IMR-90 (cell line): ENCODE measurements at regions not wholly inside any gene's neighbourhood (a gene's known extent, or its start where the extent isn't known, plus 50 kb on each side); places are given as distances from the start of the nearest gene placed in this dataset.

Source experiments
- ATAC-seq: fragments of 200-7000 bp; cut with Tn5 transposase; 2 replicates; pipeline ENCODE4 v1.9.1; 2020; ENCODE audit warnings: low read depth, mild to moderate bottlenecking, moderate library complexity
- BruUV-seq: library from RNA; stranded (reverse); fragments of 400-500 nt; replicated peaks from 2 replicates; lab custom pipeline; 2021; lab: Mats Ljungman, UMichigan
- CTCF ChIA-PET: fragments of 300-600 bp; formaldehyde crosslinking; extraction: SDS; loops from one replicate; lab custom pipeline; 2021; ENCODE audit warnings: antibody characterized with exemption; lab: Yijun Ruan, JAX
- POLR2A ChIA-PET: fragments of 300-600 bp; sonication (Branson Sonifier 250); formaldehyde crosslinking; loops from one replicate; lab custom pipeline; 2022; ENCODE audit warnings: antibody characterized with exemption; ENCODE audit not compliant: unreplicated experiment; lab: Charles Lee
- DNase-seq: peaks from one replicate; pipeline ENCODE4 v3.0.0; 2013
- H2AFZ ChIP-seq: replicated peaks from 2 replicates; pipeline ENCODE3; 2013; ENCODE audit warnings: low read length, mild to moderate bottlenecking; ENCODE audit not compliant: poor library complexity
- H2AK5ac ChIP-seq: 2 replicates; pipeline ENCODE4 v1.6.1; 2013; ENCODE audit warnings: low read depth, low read length, inconsistent platforms
- H2AK9ac ChIP-seq: replicated peaks from 2 replicates; pipeline ENCODE3; 2013; ENCODE audit warnings: mild to moderate bottlenecking, low read depth, low read length, moderate library complexity; ENCODE audit not compliant: poor library complexity
- H2BK120ac ChIP-seq: 2 replicates; pipeline ENCODE4 v1.6.1; 2013; ENCODE audit warnings: low read depth, low read length, inconsistent platforms
- H2BK15ac ChIP-seq: 3 replicates; pipeline ENCODE4 v1.6.1; 2013; ENCODE audit warnings: low read depth, low read length, inconsistent platforms
- H2BK20ac ChIP-seq: 2 replicates; pipeline ENCODE4 v1.6.1; 2013; ENCODE audit warnings: low read depth, mild to moderate bottlenecking, inconsistent platforms, low read length, moderate library complexity
- H2BK5ac ChIP-seq: 2 replicates; pipeline ENCODE4 v1.6.1; 2013; ENCODE audit warnings: mild to moderate bottlenecking, low read depth, low read length, inconsistent platforms; ENCODE audit not compliant: poor library complexity, severe bottlenecking
- H3K14ac ChIP-seq: replicated peaks from 2 replicates; pipeline ENCODE4 v1.6.1; 2013; ENCODE audit warnings: low read depth, low read length, inconsistent platforms
- H3K18ac ChIP-seq: 2 replicates; pipeline ENCODE4 v1.6.1; 2013; ENCODE audit warnings: low read depth, low read length, control low read depth
- H3K23ac ChIP-seq: 2 replicates; pipeline ENCODE4 v1.6.1; 2013; ENCODE audit warnings: low read depth, low read length, inconsistent platforms
- H3K27ac ChIP-seq: 2 replicates; pipeline ENCODE4 v1.5.1; 2013; ENCODE audit warnings: mild to moderate bottlenecking, control low read depth, low read length; ENCODE audit not compliant: insufficient read depth
- H3K27me3 ChIP-seq: 2 replicates; pipeline ENCODE4 v1.6.1; 2013; ENCODE audit warnings: low read length; ENCODE audit not compliant: control insufficient read depth, insufficient read depth
- H3K36me3 ChIP-seq: 2 replicates; pipeline ENCODE4 v1.6.1; 2013; ENCODE audit warnings: low read length, mixed read lengths; ENCODE audit not compliant: control insufficient read depth, insufficient read depth
- H3K4ac ChIP-seq: 2 replicates; pipeline ENCODE4 v1.6.1; 2013; ENCODE audit warnings: low read depth, low read length, inconsistent platforms
- H3K4me1 ChIP-seq: 2 replicates; pipeline ENCODE4 v1.6.1; 2013; ENCODE audit warnings: low read length, mixed read lengths; ENCODE audit not compliant: control insufficient read depth, insufficient read depth
- H3K4me2 ChIP-seq: 2 replicates; pipeline ENCODE4 v1.6.1; 2013; ENCODE audit warnings: low read depth, mild to moderate bottlenecking, control low read depth, low read length, moderate library complexity
- H3K4me3 ChIP-seq: 2 replicates; pipeline ENCODE4 v1.5.1; 2013; ENCODE audit warnings: low read depth, mild to moderate bottlenecking, control low read depth, low read length, moderate library complexity; ENCODE audit not compliant: insufficient read depth
- H3K56ac ChIP-seq: 2 replicates; pipeline ENCODE4 v1.6.1; 2013; ENCODE audit warnings: low read length, inconsistent platforms; ENCODE audit not compliant: insufficient read depth; ENCODE audit errors: extremely low read depth
- H3K79me1 ChIP-seq, 2 experiments: 2 replicates each; pipeline ENCODE4 v1.6.1; 2013; ENCODE audit warnings: low read length in 2 of 2, inconsistent platforms in 1 of 2, low read depth in 1 of 2
- H3K9ac ChIP-seq: 2 replicates; pipeline ENCODE4 v1.6.1; 2013; ENCODE audit warnings: low read depth, low read length, control low read depth
- H3K9me1 ChIP-seq: 2 replicates; pipeline ENCODE4 v1.6.1; 2013; ENCODE audit warnings: low read length, inconsistent platforms; ENCODE audit not compliant: insufficient read depth
- H3K9me3 ChIP-seq: 2 replicates; pipeline ENCODE4 v1.6.1; 2013; ENCODE audit warnings: low read length; ENCODE audit not compliant: control insufficient read depth, insufficient read depth
- H4K20me1 ChIP-seq: 2 replicates; pipeline ENCODE4 v1.6.1; 2013; ENCODE audit warnings: low read length, inconsistent platforms; ENCODE audit not compliant: insufficient read depth
- H4K5ac ChIP-seq: 2 replicates; pipeline ENCODE4 v1.6.1; 2013; ENCODE audit warnings: mild to moderate bottlenecking, low read depth, low read length, control low read depth
- H4K8ac ChIP-seq, 2 experiments: 2 replicates each; pipeline ENCODE4 v1.6.1; 2013; ENCODE audit warnings: low read depth in 2 of 2, low read length in 2 of 2, control low read depth in 1 of 2, inconsistent platforms in 1 of 2
- H4K91ac ChIP-seq: 2 replicates; pipeline ENCODE4 v1.6.1; 2013; ENCODE audit warnings: low read depth, low read length, inconsistent platforms; ENCODE audit not compliant: insufficient read depth
- BHLHE40 ChIP-seq: fragments of 150-350 bp; IDR thresholded peaks from 2 replicates; pipeline ENCODE4 v1.6.1; 2016; ENCODE audit warnings: mild to moderate bottlenecking, low read depth, low read length
- CHD1 ChIP-seq: IDR thresholded peaks from 2 replicates; pipeline ENCODE4 v1.6.1; 2012; ENCODE audit warnings: low read depth, low read length, improper control_type of control experiment
- ELK1 ChIP-seq: fragments of 150-350 bp; IDR thresholded peaks from 2 replicates; pipeline ENCODE4 v1.6.1; 2016; ENCODE audit warnings: low read depth, mild to moderate bottlenecking, low read length, moderate library complexity, borderline replicate concordance
- FOS ChIP-seq: fragments of 150-350 bp; IDR thresholded peaks from 2 replicates; pipeline ENCODE4 v1.6.1; 2016; ENCODE audit warnings: low read depth, low read length
- MAFK ChIP-seq: IDR thresholded peaks from 2 replicates; pipeline ENCODE4 v1.6.1; 2012; ENCODE audit warnings: low read depth, low read length, improper control_type of control experiment
- MXI1 ChIP-seq: IDR thresholded peaks from 2 replicates; pipeline ENCODE4 v1.6.1; 2012; ENCODE audit warnings: low read depth, mild to moderate bottlenecking, low read length, moderate library complexity, borderline replicate concordance
- POLR2A ChIP-seq: IDR thresholded peaks from 2 replicates; pipeline ENCODE4 v1.6.1; 2012; ENCODE audit warnings: mild to moderate bottlenecking, low read depth, low read length
- RCOR1 ChIP-seq: IDR thresholded peaks from 2 replicates; pipeline ENCODE4 v1.6.1; 2012; ENCODE audit warnings: mild to moderate bottlenecking, low read length, improper control_type of control experiment; ENCODE audit not compliant: insufficient replicate concordance
- RFX5 ChIP-seq: IDR thresholded peaks from 2 replicates; pipeline ENCODE4 v1.8.0; 2012; ENCODE audit warnings: low read depth, mild to moderate bottlenecking, low read length, moderate library complexity
- SMC3 ChIP-seq: fragments of 150-350 bp; IDR thresholded peaks from 2 replicates; pipeline ENCODE4 v1.6.1; 2016; ENCODE audit warnings: low read depth, mild to moderate bottlenecking, antibody characterized with exemption, low read length, moderate library complexity
- WGBS, 2 experiments: methylation state at CpG; one replicate each; pipeline versions ENCODE4 v1.1.5 to v1.1.7; 2013; ENCODE audit warnings: missing lambda C conversion rate in 2 of 2; ENCODE audit not compliant: insufficient read length in 1 of 2; ENCODE audit errors: extremely low coverage in 2 of 2; 5-methylcytosine and 5-hydroxymethylcytosine counted together
- dilution Hi-C: fragments of 300-500 bp; cut with HindIII; formaldehyde crosslinking; loops from one replicate; pipeline ENCODE4 v1.14.3; 2018; ENCODE audit warnings: low sequenced_read_pairs; ENCODE audit not compliant: unreplicated experiment
- in situ Hi-C: fragments of 300-500 bp; cut with MboI; formaldehyde crosslinking; loops from 3 replicates; pipeline ENCODE4 v1.14.3; 2019; ENCODE audit warnings: low sequenced_read_pairs, inconsistent platforms, mixed read lengths
- intact Hi-C: fragments of 100-400 bp; cut with micrococcal nuclease; formaldehyde crosslinking; loops from 2 replicates; pipeline ENCODE4 v1.10.0; 2022

GRCh38 chr21:20424943-20425342 is 573.3 kb upstream of the NCAM2 start:
- in situ Hi-C loops, result no loop called here

More at GRCh38 chr21:20424943-20425342, 573.3 kb upstream of the NCAM2 start:
- H3K4me2 ChIP-seq, result no peak overlapping the region
- no TSS peak for BruUV-seq
- no peaks in the 10 kb centered on the region for H3K27me3 ChIP-seq
- H4K8ac ChIP-seq, result no peak overlapping the region
- dilution Hi-C loops, result no loop called here
- H3K9me1 ChIP-seq, result no peaks in the 10 kb centered on the region
- H2AFZ ChIP-seq, result no peak overlapping the region
- CTCF ChIA-PET, result no interaction called here
- no peaks in the 10 kb centered on the region for H3K4me1 ChIP-seq
- intact Hi-C loops, result no loop called here
- no peak overlapping the region for H2AK9ac ChIP-seq
- H3K23ac ChIP-seq, result no peak overlapping the region
- ATAC-seq (no peak), DNase-seq (no peak)
- WGBS, 2 experiments, result 27% methylated on average over 4 of the region's 7 CpGs; no CpG with 5 or more reads in 1 of the 2 experiments
- H3K9ac ChIP-seq, result no peak overlapping the region
- H2BK120ac ChIP-seq, result no peak overlapping the region
- H3K4me3 ChIP-seq, result no peak overlapping the region
- no peak for TF ChIP-seq POLR2A
- no peak for TF ChIP-seq RCOR1
- no peak for TF ChIP-seq MAFK
- no peak for TF ChIP-seq BHLHE40
- TF ChIP-seq RFX5, result no peak
- no peak for TF ChIP-seq ELK1
- no peak for TF ChIP-seq FOS
- TF ChIP-seq MXI1, result no peak
- TF ChIP-seq SMC3, result no peak
- no peak for TF ChIP-seq CHD1
- H3K18ac ChIP-seq, result no peak overlapping the region
- H3K36me3 ChIP-seq, result no peaks in the 10 kb centered on the region
- no peak overlapping the region for H2BK15ac ChIP-seq
- H4K20me1 ChIP-seq, result no peaks in the 10 kb centered on the region
- H3K9me3 ChIP-seq, result peaks cover 13% of the 10 kb centered on the region
- no peak overlapping the region for H3K14ac ChIP-seq
- no peak overlapping the region for H2AK5ac ChIP-seq
- no peak overlapping the region for H4K5ac ChIP-seq
- H3K56ac ChIP-seq, result no peak overlapping the region
- H3K79me1 ChIP-seq, result no peaks in the 10 kb centered on the region
- no peak overlapping the region for H2BK5ac ChIP-seq
- H4K91ac ChIP-seq, result no peak overlapping the region
- no peak overlapping the region for H2BK20ac ChIP-seq
- POLR2A ChIA-PET, result no interaction called here
- H3K4ac ChIP-seq, result no peak overlapping the region
- H3K27ac ChIP-seq, result no peak overlapping the region
